C4-2B (cell line): ENCODE measurements at regions not wholly inside any gene's neighbourhood (a gene's known extent, or its start where the extent isn't known, plus 50 kb on each side); places are given as distances from the start of the nearest gene placed in this dataset.

Experiments used
- H3K27ac ChIP-seq: fragments of 450-650 bp; 2 replicates; pipeline ENCODE4 v1.5.1; 2017
- ZFX ChIP-seq: fragments of 450-650 bp; IDR thresholded peaks from 2 replicates; pipeline ENCODE4 v1.6.1; 2017
- TF ChIP-seq, protein P1 (sequence below): fragments of 450-650 bp; conservative IDR thresholded peaks from 2 replicates; pipeline ENCODE4 v1.5.1; 2017; ENCODE audit warnings: mild to moderate bottlenecking

DNA sequence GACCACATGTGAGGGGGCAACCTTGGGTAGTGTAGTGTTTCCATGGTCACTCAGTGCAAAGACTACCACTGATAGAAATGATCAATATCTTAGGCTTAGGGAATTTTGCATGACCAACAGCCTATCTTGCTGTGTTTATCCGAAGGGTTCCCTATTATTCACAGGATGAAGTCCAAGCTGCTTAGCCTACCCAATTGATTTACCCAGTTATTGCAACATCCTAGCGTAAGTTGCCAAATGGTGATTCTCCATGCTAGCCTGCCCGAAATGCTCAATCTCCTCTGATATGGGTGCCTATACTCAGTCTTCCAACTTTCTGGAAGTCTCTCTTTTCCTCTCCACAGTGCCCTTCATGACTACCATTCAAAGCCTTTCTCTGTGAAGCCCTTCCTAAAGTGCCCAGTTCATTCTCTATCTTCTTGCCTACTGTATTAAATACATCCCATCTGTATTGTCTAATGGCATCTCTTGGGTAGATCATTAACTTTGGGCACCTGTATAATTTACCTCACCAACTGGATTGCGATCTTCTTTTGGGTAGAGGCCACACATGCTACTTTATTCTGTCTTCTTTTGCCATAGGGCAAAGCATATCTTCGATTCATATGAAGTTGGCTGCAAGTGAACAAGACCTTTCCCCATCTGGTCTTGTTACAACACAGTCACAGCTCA is 240.5 kb downstream of the CLIC5 start:
- H3K27ac ChIP-seq: no peak overlapping the region
- TF ChIP-seq, protein P1, sequence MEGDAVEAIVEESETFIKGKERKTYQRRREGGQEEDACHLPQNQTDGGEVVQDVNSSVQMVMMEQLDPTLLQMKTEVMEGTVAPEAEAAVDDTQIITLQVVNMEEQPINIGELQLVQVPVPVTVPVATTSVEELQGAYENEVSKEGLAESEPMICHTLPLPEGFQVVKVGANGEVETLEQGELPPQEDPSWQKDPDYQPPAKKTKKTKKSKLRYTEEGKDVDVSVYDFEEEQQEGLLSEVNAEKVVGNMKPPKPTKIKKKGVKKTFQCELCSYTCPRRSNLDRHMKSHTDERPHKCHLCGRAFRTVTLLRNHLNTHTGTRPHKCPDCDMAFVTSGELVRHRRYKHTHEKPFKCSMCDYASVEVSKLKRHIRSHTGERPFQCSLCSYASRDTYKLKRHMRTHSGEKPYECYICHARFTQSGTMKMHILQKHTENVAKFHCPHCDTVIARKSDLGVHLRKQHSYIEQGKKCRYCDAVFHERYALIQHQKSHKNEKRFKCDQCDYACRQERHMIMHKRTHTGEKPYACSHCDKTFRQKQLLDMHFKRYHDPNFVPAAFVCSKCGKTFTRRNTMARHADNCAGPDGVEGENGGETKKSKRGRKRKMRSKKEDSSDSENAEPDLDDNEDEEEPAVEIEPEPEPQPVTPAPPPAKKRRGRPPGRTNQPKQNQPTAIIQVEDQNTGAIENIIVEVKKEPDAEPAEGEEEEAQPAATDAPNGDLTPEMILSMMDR: no peak
- no peak for TF ChIP-seq ZFX

DNA sequence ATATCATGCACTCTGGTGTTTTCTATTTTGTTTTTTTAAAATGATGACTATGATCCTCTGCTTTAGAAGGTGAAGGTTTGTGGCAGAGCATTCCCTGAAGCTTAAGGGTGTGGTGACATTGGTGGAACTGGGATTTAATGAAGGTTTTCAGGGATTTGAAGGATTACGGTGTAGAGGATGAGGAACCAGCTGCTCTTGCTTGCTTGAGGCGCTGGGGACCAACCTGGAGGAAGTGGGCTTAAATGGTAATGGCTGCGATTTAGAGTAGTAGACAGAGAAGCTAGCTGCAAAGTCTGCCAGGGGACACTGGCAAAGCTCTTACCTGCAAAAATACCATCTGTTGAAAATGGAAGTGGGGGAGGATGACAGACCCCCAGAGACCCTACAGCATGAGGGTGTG is 241.8 kb downstream of the CLIC5 start:
- H3K27ac ChIP-seq: no peak overlapping the region
- TF ChIP-seq, protein P1: no peak

DNA sequence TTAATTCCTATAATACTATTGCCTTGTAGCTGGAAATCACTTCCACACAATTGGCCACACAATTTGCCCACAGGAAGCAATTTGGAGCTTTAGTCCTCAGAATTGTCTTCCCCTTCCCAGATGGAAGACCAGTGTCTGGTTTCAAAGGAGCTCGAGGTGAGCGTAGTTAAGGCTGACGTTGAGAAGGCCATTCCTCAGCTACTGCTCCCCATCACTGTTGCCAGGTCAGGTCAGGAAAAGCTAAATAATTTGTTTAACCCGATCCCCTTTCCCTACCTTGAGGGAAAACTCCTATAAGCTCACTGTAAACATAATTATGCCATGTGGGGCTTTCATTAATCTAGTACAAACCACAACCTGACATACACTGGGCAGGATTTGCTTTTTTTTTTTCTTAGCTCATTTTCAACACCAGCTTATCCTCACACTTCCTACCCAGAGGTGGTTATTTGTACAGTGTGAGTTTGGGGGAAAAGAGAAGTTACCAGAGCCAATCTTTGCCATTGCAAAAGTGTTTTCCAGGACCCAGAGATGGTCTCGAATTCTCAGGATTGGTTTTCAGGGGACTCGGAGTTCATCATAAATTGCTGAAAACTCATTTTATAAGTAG is 242.7 kb downstream of the CLIC5 start:
- H3K27ac ChIP-seq: no peak overlapping the region
- TF ChIP-seq ZFX: no peak
- TF ChIP-seq, protein P1: no peak

DNA sequence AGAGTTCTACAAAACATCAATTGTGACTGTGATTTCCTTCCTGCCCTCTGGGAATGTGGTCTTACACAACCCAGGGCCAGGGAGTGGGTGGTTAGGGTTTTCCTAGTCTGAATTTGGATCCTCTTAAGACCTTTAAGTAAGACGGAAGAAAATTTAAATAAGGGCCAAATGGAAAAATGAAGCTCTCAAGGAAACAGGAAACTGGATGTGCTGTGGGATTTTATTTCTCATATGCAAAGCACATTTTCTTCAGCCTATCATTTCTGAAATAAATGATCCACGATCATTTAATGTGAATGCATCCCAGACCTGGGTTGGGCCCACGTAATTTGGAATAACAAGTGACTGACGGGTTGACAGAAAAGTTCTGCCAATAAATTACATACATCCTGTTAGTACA is 243.6 kb downstream of the CLIC5 start:
- no peak overlapping the region for H3K27ac ChIP-seq
- no peak for TF ChIP-seq ZFX
- TF ChIP-seq, protein P1: no peak

DNA sequence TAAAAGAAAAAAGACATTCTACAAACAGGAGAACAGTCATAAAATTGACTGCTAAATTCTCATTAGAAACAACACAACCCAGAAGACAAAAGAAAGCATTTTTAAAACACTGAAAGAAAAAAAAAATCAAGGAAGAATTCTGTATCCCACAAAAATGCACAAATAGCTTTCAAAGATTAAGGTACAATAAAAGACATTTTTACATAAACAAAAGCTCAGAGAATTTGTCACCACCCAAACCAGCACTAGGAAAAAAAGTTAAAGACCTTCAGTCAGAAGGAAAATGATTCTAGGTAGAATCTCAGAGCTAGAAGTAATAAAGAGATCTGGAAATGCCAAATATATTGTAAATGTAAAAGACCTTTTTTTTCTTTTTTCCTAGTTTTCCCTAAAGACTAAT is 252.4 kb downstream of the CLIC5 start:
- TF ChIP-seq, protein P1: no peak
- TF ChIP-seq ZFX: no peak
- H3K27ac ChIP-seq: no peak overlapping the region

DNA sequence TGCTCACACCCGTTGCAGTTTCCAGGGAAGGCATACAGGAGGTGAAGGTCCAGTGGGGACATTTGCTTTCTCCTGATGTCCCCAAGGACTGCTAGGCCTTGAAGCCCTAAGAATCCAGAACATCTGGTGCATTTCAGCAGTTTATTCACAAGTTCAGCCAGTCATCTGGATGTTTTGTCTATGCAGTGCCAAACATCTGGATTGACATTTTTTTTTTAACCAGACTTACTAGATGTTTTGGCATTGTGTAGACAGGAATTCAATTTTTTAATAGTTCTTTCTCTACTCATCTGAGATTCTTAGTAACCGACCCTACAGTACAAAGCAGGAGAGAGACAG is 256.2 kb downstream of the CLIC5 start:
- no peak overlapping the region for H3K27ac ChIP-seq
- TF ChIP-seq, protein P1: no peak
- no peak for TF ChIP-seq ZFX

DNA sequence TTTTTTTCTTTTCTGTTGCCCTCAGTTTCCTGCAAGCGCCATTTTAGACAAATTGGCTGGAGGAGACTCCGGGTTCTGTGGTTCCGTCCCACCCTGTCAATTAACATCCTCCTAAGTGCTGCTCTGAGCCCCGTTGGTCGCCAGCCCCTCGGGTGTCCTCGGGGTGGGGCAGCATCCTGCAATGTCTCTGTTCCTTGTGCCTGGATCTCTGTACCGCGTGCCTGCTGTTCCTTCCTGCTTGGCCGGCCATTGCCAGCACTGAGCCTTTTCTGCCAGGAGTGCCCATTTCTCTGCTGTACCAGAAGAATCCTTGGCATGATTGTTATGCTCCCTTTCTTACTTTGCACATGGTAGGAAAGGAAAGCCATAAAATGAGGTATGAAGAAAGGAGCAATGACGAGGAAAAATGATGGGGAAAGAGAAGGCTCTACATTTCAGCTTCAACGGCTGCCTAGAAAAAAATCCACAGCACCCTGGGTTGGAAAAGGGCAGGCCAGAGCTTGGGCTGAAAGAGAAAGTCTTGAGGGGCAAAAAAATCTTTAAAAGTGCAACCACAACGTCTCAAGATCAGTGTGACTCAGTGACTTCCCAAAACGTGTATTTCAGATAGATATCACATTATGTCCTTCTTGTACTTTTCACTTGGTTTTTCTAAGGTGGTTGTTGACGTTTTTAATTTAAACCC is 256.7 kb downstream of the CLIC5 start:
- TF ChIP-seq, protein P1: no peak
- TF ChIP-seq ZFX: no peak
- no peak overlapping the region for H3K27ac ChIP-seq
